HG03175 (cell line): ENCODE measurements at regions not wholly inside any gene's neighbourhood (a gene's known extent, or its start where the extent isn't known, plus 50 kb on each side); places are given as distances from the start of the nearest gene placed in this dataset.
"Not testable (repeated sequence)": the region's sequence is repeated elsewhere in the genome, so short reads cannot be mapped to it uniquely, and the experiment has no call there.

Source experiments
- ATAC-seq: cut with Tn5 transposase; IDR thresholded peaks from one replicate; pipeline ENCODE4 v1.9.1; 2021; ENCODE audit warnings: mild to moderate bottlenecking, moderate library complexity; ENCODE audit not compliant: unreplicated experiment

- ATAC-seq = no peak
These were observed 101.7 kb downstream of the NAA11 start for GRCh38 chr4:79223993-79224776.

GRCh38 chr4:79217025-79217424, 108.8 kb downstream of the NAA11 start:
- ATAC-seq = no peak

- no peak for ATAC-seq
These were observed 112.2 kb downstream of the NAA11 start for GRCh38 chr4:79213702-79214101.

- ATAC-seq = no peak
These were observed 112.9 kb downstream of the NAA11 start for GRCh38 chr4:79213010-79213409.

- ATAC-seq = no peak
These were observed 113.5 kb downstream of the NAA11 start for GRCh38 chr4:79212311-79212710.

GRCh38 chr4:79211490-79211889, 114.4 kb downstream of the NAA11 start:
- ATAC-seq = no peak

- ATAC-seq = no peak
These were observed 115.2 kb downstream of the NAA11 start for GRCh38 chr4:79210636-79211049.

- no peak for ATAC-seq
These were observed 115.8 kb downstream of the NAA11 start for GRCh38 chr4:79209822-79210635.

GRCh38 chr4:79209081-79209480, 116.8 kb downstream of the NAA11 start:
- no peak for ATAC-seq

GRCh38 chr4:79207281-79207680, 118.6 kb downstream of the NAA11 start:
- no peak for ATAC-seq

GRCh38 chr4:79206660-79207059, 119.2 kb downstream of the NAA11 start:
- no peak for ATAC-seq

- no peak for ATAC-seq
These were observed 120.7 kb downstream of the NAA11 start for GRCh38 chr4:79205121-79205520.

GRCh38 chr4:79201971-79202370, 123.9 kb downstream of the NAA11 start:
- ATAC-seq = no peak

GRCh38 chr4:79199743-79200142, 126.1 kb downstream of the NAA11 start:
- ATAC-seq = no peak

- no peak for ATAC-seq
These were observed 126.8 kb downstream of the NAA11 start for GRCh38 chr4:79198951-79199587.

- ATAC-seq = no peak
These were observed 128.4 kb downstream of the NAA11 start for GRCh38 chr4:79197275-79198009.

GRCh38 chr4:79191292-79191691, 134.6 kb downstream of the NAA11 start:
- ATAC-seq = not testable (repeated sequence)

GRCh38 chr4:79185526-79186045, 140.3 kb downstream of the NAA11 start:
- ATAC-seq = no peak

- ATAC-seq = no peak
These were observed 141.4 kb downstream of the NAA11 start for GRCh38 chr4:79184476-79184875.

GRCh38 chr4:79182209-79182608, 143.7 kb downstream of the NAA11 start:
- no peak for ATAC-seq

GRCh38 chr4:79181190-79181589, 144.7 kb downstream of the NAA11 start:
- ATAC-seq = no peak
